Esophagus squamous epithelium (tissue), 4 donors: ENCODE measurements at regions not wholly inside any gene's neighbourhood (a gene's known extent, or its start where the extent isn't known, plus 50 kb on each side); places are given as distances from the start of the nearest gene placed in this dataset.

Experiments
- POLR2A ChIP-seq, 4 donors: fragments of 450-650 bp; IDR thresholded peaks; one replicate each; pipeline ENCODE4 v1.6.1; 2017; ENCODE audit warnings: antibody characterized with exemption in 4 of 4, mild to moderate bottlenecking in 4 of 4, moderate library complexity in 3 of 4
- TF ChIP-seq, protein P1 (sequence below), 6 experiments: fragments of 450-650 bp in 4 of 6; fragments of 200-600 bp in 2 of 6; sonication (generic) in 2 of 6; IDR thresholded peaks; one replicate each; pipeline ENCODE4 v1.5.1; 2016 to 2019; ENCODE audit warnings: antibody characterized with exemption in 6 of 6, mild to moderate bottlenecking in 4 of 6, moderate library complexity in 4 of 6

DNA sequence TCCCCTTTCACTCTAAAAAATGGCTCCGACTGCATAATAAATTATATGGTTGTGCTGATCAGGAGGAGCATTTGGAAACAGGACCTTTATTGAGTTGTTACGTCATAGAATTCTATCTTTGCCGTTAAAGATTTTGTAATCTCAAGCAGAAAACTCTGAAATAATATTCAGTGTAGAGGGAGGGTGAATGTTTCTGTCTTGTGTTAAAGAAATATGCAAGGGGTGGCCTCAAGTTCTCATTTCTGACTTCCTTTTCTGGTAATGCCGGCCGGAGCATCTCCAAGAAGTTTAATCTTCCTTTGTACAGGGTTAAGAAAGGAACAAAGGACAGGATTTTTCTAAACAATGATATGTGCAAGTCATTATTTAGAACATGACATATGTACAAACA is 165.1 kb downstream of the SLC38A4 start:
- TF ChIP-seq, protein P1, sequence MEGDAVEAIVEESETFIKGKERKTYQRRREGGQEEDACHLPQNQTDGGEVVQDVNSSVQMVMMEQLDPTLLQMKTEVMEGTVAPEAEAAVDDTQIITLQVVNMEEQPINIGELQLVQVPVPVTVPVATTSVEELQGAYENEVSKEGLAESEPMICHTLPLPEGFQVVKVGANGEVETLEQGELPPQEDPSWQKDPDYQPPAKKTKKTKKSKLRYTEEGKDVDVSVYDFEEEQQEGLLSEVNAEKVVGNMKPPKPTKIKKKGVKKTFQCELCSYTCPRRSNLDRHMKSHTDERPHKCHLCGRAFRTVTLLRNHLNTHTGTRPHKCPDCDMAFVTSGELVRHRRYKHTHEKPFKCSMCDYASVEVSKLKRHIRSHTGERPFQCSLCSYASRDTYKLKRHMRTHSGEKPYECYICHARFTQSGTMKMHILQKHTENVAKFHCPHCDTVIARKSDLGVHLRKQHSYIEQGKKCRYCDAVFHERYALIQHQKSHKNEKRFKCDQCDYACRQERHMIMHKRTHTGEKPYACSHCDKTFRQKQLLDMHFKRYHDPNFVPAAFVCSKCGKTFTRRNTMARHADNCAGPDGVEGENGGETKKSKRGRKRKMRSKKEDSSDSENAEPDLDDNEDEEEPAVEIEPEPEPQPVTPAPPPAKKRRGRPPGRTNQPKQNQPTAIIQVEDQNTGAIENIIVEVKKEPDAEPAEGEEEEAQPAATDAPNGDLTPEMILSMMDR (IDR thresholded peaks at IDR 0.05) = no peak
- no peak for TF ChIP-seq POLR2A (IDR thresholded peaks at IDR 0.05)
